ENCODE measurements at regions not wholly inside any gene's neighbourhood (a gene's known extent, or its start where the extent isn't known, plus 50 kb on each side); places are given as distances from the start of the nearest gene placed in this dataset.

- H3K27me3 ChIP-seq (ENCODE audit: control insufficient read depth in 2 of 2, insufficient read depth in 2 of 2, low read length in 2 of 2) = no peaks in the 10 kb centered on the region
- no peaks in the 10 kb centered on the region for H3K9me3 ChIP-seq (replicated peaks in 1 of 2; ENCODE audit: control insufficient read depth in 1 of 2, insufficient read depth in 1 of 2, low read length in 2 of 2)
- no peak overlapping the region for H3K27ac Mint-ChIP-seq
- H3K27ac ChIP-seq (ENCODE audit: low read depth in 1 of 2, low read length in 2 of 2) = no peak overlapping the region
- H2AFZ ChIP-seq (ENCODE audit: insufficient read depth, low read depth, low read length, poor library complexity, severe bottlenecking) = no peak overlapping the region
- H3K4me1 Mint-ChIP-seq = no peaks in the 10 kb centered on the region
- H3K9ac ChIP-seq (ENCODE audit: insufficient read depth, low read length, poor library complexity, severe bottlenecking) = no peak overlapping the region
- H4K20me1 ChIP-seq (ENCODE audit: insufficient read depth, low read length) = no peaks in the 10 kb centered on the region
- H3K4me3 Mint-ChIP-seq = no peak overlapping the region
- no peak for DNase-seq
- no peak for TF ChIP-seq CTCF (IDR thresholded peaks at IDR 0.05)
- H3K4me2 ChIP-seq (replicated peaks; ENCODE audit: extremely low read depth, low read length, poor library complexity, severe bottlenecking) = no peak overlapping the region
- H3K36me3 ChIP-seq (replicated peaks in 1 of 2; ENCODE audit: control insufficient read depth in 1 of 2, insufficient read depth in 2 of 2, low read length in 2 of 2) = no peaks in the 10 kb centered on the region
- peaks cover 0 to 2% (median 0%) of the 10 kb centered on the region in 3 donors for H3K27me3 Mint-ChIP-seq (ENCODE audit: low read depth in 3 of 3)
- H3K9me3 Mint-ChIP-seq = peaks cover 0 to 4% (median 2%) of the 10 kb centered on the region in 7 donors
- H3K4me1 ChIP-seq (ENCODE audit: control insufficient read depth in 1 of 2, insufficient read depth in 2 of 2, low read length in 2 of 2) = no peaks in the 10 kb centered on the region
- H3K36me3 Mint-ChIP-seq = no peaks in the 10 kb centered on the region
- no peak overlapping the region for H3K4me3 ChIP-seq (replicated peaks in 1 of 3; ENCODE audit: low read depth in 2 of 3, low read length in 3 of 3)
- intact Hi-C loops (cut with micrococcal nuclease) = no loop called here
- 87% methylated on average over 5 of the region's 12 CpGs for WGBS (ENCODE audit: insufficient coverage)
- no peaks in the 10 kb centered on the region for H3K79me2 ChIP-seq (ENCODE audit: insufficient read depth, low read length)
Observed at GRCh38 chr9:73816905-73817304, 665.2 kb downstream of the ANXA1 start.

DNA sequence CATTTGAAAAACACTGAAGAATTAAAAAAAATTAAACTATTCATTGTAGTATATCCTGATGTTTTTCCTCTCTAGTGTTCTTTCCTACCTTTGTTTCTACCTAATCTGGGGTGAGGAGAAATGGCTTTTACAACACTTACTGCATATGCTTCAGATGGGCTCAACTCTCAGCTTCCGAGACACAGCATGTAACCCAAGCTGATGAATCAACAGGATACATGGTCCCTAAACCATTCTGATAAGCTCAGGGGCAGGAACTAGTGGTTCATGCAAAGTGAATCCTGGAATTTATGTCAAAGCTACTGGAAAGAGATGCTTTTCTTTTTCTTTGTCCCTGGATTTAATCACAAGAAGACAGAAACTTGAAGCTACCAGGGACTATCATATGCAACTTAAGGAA is 672.5 kb upstream of the RORB start:
- Histone ChIP-seq H3K27me3 (ENCODE audit: control insufficient read depth in 2 of 2, insufficient read depth in 2 of 2, low read length in 2 of 2) (no peaks in the 10 kb centered on the region), H4K20me1 (ENCODE audit: insufficient read depth, low read length) (no peaks in the 10 kb centered on the region), H2AFZ (ENCODE audit: insufficient read depth, low read depth, low read length, poor library complexity, severe bottlenecking) (no peak overlapping the region), H3K79me2 (ENCODE audit: insufficient read depth, low read length) (no peaks in the 10 kb centered on the region), H3K9me3 (replicated peaks in 1 of 2; ENCODE audit: control insufficient read depth in 1 of 2, insufficient read depth in 1 of 2, low read length in 2 of 2) (no peaks in the 10 kb centered on the region), H3K4me2 (replicated peaks; ENCODE audit: extremely low read depth, low read length, poor library complexity, severe bottlenecking) (no peak overlapping the region), H3K4me1 (ENCODE audit: control insufficient read depth in 1 of 2, insufficient read depth in 2 of 2, low read length in 2 of 2) (no peaks in the 10 kb centered on the region), H3K9ac (ENCODE audit: insufficient read depth, low read length, poor library complexity, severe bottlenecking) (no peak overlapping the region), H3K4me3 (replicated peaks in 1 of 3; ENCODE audit: low read depth in 2 of 3, low read length in 3 of 3) (no peak overlapping the region), H3K27ac (ENCODE audit: low read depth in 1 of 2, low read length in 2 of 2) (no peak overlapping the region), H3K36me3 (replicated peaks in 1 of 2; ENCODE audit: control insufficient read depth in 1 of 2, insufficient read depth in 2 of 2, low read length in 2 of 2) (no peaks in the 10 kb centered on the region)
- DNase-seq = no peak
- intact Hi-C loops (cut with micrococcal nuclease) = no loop called here
- Mint-ChIP-seq H3K36me3 (no peaks in the 10 kb centered on the region), H3K9me3 (peaks cover 0 to 2% (median 0%) of the 10 kb centered on the region in 7 donors), H3K27me3 (ENCODE audit: low read depth in 3 of 3) (peaks cover 0 to 1% (median 0%) of the 10 kb centered on the region in 3 donors), H3K4me1 (no peaks in the 10 kb centered on the region), H3K4me3 (no peak overlapping the region), H3K27ac (no peak overlapping the region)
- no CpG with 5 or more reads among the region's 1 CpG for WGBS (ENCODE audit: insufficient coverage)
- no peak for TF ChIP-seq CTCF (IDR thresholded peaks at IDR 0.05)

All from CD14-positive monocyte (primary cell).